ENCODE measurements at regions not wholly inside any gene's neighbourhood (a gene's known extent, or its start where the extent isn't known, plus 50 kb on each side); places are given as distances from the start of the nearest gene placed in this dataset.

DNA sequence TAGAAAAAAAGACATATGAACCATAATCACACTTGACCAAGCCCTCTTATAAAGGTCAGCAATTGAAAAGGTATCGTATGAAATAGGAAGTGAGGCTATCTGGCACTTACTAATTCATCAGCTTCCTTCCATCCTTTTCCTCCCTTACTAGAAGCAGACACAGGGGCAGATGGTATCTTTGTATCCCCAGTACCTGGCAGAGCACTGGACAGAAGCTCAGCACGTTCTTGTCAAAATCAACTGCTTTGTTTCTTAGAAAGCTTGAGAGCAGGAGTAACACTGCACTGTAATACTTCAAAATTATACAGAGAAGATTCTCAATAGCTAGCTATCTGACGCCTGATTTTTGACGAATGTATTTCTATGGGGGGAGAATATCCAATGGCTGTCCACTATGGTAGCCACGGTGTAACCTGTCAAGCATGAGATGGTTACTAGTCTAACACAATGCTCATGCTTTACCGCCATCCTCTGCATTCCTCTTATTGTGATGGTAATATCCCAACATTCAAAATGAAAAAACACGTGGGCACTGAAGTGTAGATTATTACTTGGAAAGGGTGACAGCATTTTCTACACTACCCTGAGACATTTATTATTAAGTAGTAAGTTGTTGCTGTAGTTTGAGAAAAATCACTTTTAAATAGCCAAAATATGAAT, 175.6 kb downstream of the SIPA1L2 start:
- H3K9ac ChIP-seq, result no peak overlapping the region
- no peak overlapping the region for H3K4me3 ChIP-seq
- peak overlapping the region; percentile 9 for H3K4me2 ChIP-seq
- no peak overlapping the region for H2AFZ ChIP-seq (replicated peaks)
- Mint-ChIP-seq H3K4me1 (peaks cover 35% of the 10 kb centered on the region), H3K27ac (peak overlapping the region; percentile 82), H3K4me3 (no peak overlapping the region), H3K36me3 (peaks cover 23% of the 10 kb centered on the region), H3K27me3 (ENCODE audit: insufficient read depth, low read depth) (no peaks in the 10 kb centered on the region), H3K9me3 (no peaks in the 10 kb centered on the region)
- TF ChIP-seq EZH2 (IDR thresholded peaks at IDR 0.05) (no peak), EZH2phosphoT487 (IDR thresholded peaks at IDR 0.05) (no peak), CTCF (IDR thresholded peaks at IDR 0.05) (no peak)
- peaks cover 14% of the 10 kb centered on the region for H3K4me1 ChIP-seq
- no peak overlapping the region for H3K27ac ChIP-seq
- no peaks in the 10 kb centered on the region for H3K36me3 ChIP-seq
- H3K79me2 ChIP-seq (ENCODE audit: low read depth), result no peaks in the 10 kb centered on the region
- peaks cover 7% of the 10 kb centered on the region for H3F3A ChIP-seq (ENCODE audit: low read depth)
- no peaks in the 10 kb centered on the region for H3K27me3 ChIP-seq
- peak; percentile 45 for DNase-seq (ENCODE audit: low spot score)
- no peaks in the 10 kb centered on the region for H4K20me1 ChIP-seq (ENCODE audit: low read depth)
- no peaks in the 10 kb centered on the region for H3K9me3 ChIP-seq (ENCODE audit: low read depth)

DNA sequence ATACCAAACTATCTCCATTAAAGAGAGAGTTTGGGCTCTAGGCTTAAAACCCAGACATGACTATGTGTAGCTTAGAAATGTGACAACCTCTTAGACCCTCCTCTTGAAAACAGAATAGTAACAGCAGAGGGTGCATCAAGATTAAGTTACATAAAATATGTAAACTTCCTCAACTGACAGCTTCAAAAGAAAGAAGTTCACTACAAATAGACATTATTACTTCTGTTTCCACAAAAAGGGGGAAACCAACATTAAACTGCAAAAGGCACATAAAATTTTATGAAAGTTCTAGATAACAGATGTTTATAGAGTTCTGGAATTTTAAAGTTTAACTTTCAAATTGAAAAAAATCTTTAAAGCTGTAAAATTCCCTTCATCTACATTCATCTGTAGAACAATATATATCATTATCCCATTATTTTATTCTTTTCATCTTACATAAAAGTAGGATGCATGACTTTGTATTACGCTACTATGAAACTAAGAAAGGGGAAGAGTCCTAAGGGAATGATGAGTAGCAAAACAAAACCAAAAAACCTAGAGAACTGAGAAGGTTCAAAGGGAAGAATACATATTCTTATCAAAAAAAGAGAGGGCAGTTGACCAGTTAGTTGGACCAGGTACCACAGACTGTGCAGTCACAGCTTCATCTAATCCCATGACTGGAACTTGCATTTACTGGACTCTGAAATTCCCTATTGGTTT, 177.0 kb downstream of the SIPA1L2 start:
- no peaks in the 10 kb centered on the region for H3K9me3 Mint-ChIP-seq
- H3K27me3 ChIP-seq, result no peaks in the 10 kb centered on the region
- H3K79me2 ChIP-seq (ENCODE audit: low read depth), result no peaks in the 10 kb centered on the region
- TF ChIP-seq CTCF (IDR thresholded peaks at IDR 0.05), result no peak
- no peak for TF ChIP-seq EZH2phosphoT487 (IDR thresholded peaks at IDR 0.05)
- TF ChIP-seq EZH2 (IDR thresholded peaks at IDR 0.05), result no peak
- peaks cover 7% of the 10 kb centered on the region for H3F3A ChIP-seq (ENCODE audit: low read depth)
- no peak overlapping the region for H3K9ac ChIP-seq
- H3K27me3 Mint-ChIP-seq (ENCODE audit: insufficient read depth, low read depth), result no peaks in the 10 kb centered on the region
- H3K36me3 Mint-ChIP-seq, result peaks cover 26% of the 10 kb centered on the region
- no peaks in the 10 kb centered on the region for H3K9me3 ChIP-seq (ENCODE audit: low read depth)
- peaks cover 14% of the 10 kb centered on the region for H3K4me1 ChIP-seq
- no peak overlapping the region for H3K4me2 ChIP-seq
- no peaks in the 10 kb centered on the region for H4K20me1 ChIP-seq (ENCODE audit: low read depth)
- peaks cover 43% of the 10 kb centered on the region for H3K4me1 Mint-ChIP-seq
- H3K27ac ChIP-seq, result no peak overlapping the region
- no peaks in the 10 kb centered on the region for H3K36me3 ChIP-seq
- no peak for DNase-seq (ENCODE audit: low spot score)
- H3K4me3 ChIP-seq, result no peak overlapping the region
- no peak overlapping the region for H3K4me3 Mint-ChIP-seq
- no peak overlapping the region for H3K27ac Mint-ChIP-seq
- H2AFZ ChIP-seq (replicated peaks), result no peak overlapping the region

GRCh38 chr1:232452117-232452516, 177.8 kb downstream of the SIPA1L2 start:
- Mint-ChIP-seq H3K27ac (no peak overlapping the region), H3K4me3 (no peak overlapping the region)
- TF ChIP-seq CTCF (IDR thresholded peaks at IDR 0.05) (no peak), EZH2phosphoT487 (IDR thresholded peaks at IDR 0.05) (no peak), EZH2 (IDR thresholded peaks at IDR 0.05) (no peak)

More at GRCh38 chr1:232452117-232452516, 177.8 kb downstream of the SIPA1L2 start:
- H3K79me2 ChIP-seq (ENCODE audit: low read depth), result no peaks in the 10 kb centered on the region
- H3K36me3 Mint-ChIP-seq, result peaks cover 26% of the 10 kb centered on the region
- H3K9ac ChIP-seq, result no peak overlapping the region
- no peaks in the 10 kb centered on the region for H3K36me3 ChIP-seq
- no peaks in the 10 kb centered on the region for H4K20me1 ChIP-seq (ENCODE audit: low read depth)
- H3K4me1 Mint-ChIP-seq, result peaks cover 41% of the 10 kb centered on the region
- H3K9me3 ChIP-seq (ENCODE audit: low read depth), result no peaks in the 10 kb centered on the region
- DNase-seq (ENCODE audit: low spot score), result no peak
- no peak overlapping the region for H3K4me3 ChIP-seq
- H3K27ac ChIP-seq, result no peak overlapping the region
- H3F3A ChIP-seq (ENCODE audit: low read depth), result peaks cover 6% of the 10 kb centered on the region
- no peaks in the 10 kb centered on the region for H3K27me3 ChIP-seq
- no peak overlapping the region for H3K4me2 ChIP-seq
- no peak overlapping the region for H2AFZ ChIP-seq (replicated peaks)
- H3K27me3 Mint-ChIP-seq (ENCODE audit: insufficient read depth, low read depth), result no peaks in the 10 kb centered on the region
- peaks cover 18% of the 10 kb centered on the region for H3K4me1 ChIP-seq
- H3K9me3 Mint-ChIP-seq, result no peaks in the 10 kb centered on the region
